ENCODE measurements at regions not wholly inside any gene's neighbourhood (a gene's known extent, or its start where the extent isn't known, plus 50 kb on each side); places are given as distances from the start of the nearest gene placed in this dataset.

GRCh38 chr20:25139029-25139705 is 56.3 kb upstream of the ENTPD6 start:
- TF ChIP-seq CTCF (IDR thresholded peaks at IDR 0.05; ENCODE audit: insufficient read depth, low read depth, low read length), result no peak
- no peak for TF ChIP-seq EZH2 (IDR thresholded peaks at IDR 0.05; ENCODE audit: insufficient read depth, low read length)
